SKM-1 treated with dmso at 0.1 percent for 144 hours (cell line): ENCODE measurements at regions not wholly inside any gene's neighbourhood (a gene's known extent, or its start where the extent isn't known, plus 50 kb on each side); places are given as distances from the start of the nearest gene placed in this dataset.

Experiments
- DNase-seq: peaks from one replicate; lab custom pipeline; 2025; ENCODE audit not compliant: unreplicated experiment; lab: John Stamatoyannopoulos, UW

- no peak for DNase-seq
Measured at GRCh38 chr15:87293031-87293430, 963.5 kb downstream of the NTRK3 start.

GRCh38 chr15:87287156-87287555 is 969.4 kb downstream of the NTRK3 start:
- no peak for DNase-seq

GRCh38 chr15:87269566-87269965 is 987.0 kb downstream of the NTRK3 start:
- no peak for DNase-seq

DNA sequence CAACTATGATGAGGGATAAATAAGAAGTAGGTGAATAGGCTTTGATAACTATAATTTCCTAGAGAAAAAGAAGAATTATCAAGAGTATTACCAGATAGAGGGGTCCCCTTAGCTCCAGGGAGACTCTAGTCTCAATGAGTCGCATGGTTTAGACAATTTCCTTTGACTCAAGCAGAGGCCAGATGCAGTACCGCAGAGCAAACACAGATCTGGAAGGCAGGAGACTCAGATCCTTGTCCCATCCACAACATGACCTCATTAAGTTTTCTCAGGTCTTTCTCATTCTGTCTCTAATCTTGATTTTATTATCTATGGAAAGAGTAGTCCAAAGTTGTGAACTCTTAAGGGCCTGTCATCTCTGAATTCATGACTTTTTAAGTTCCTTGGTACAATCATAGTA is 987.9 kb downstream of the NTRK3 start:
- no peak for DNase-seq

- DNase-seq, result no peak
Measured at GRCh38 chr15:87267798-87268197, 988.7 kb downstream of the NTRK3 start.

- DNase-seq, result no peak
Measured at GRCh38 chr15:87263871-87264270, 992.7 kb downstream of the NTRK3 start.

DNA sequence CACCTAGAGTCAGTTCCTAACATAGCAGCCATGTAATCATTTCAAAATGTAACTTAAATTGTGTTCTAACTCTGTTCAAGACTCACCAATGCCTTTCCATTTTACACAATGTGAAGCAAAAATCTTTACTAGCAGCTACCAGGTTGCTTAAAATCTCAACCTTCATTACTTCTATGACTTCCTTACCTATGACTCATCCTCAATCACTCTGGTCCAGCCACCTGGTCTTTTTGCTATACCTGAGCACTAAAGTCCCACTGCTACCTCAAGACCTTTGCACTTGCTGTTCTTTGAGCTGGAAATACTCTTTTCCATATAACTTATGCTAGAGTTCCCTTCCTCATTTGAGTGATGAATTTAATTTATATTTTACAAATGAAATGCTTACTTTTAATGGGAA is 993.2 kb downstream of the NTRK3 start:
- DNase-seq, result no peak

GRCh38 chr15:87245592-87245991 is 1010.9 kb downstream of the NTRK3 start:
- no peak for DNase-seq

DNA sequence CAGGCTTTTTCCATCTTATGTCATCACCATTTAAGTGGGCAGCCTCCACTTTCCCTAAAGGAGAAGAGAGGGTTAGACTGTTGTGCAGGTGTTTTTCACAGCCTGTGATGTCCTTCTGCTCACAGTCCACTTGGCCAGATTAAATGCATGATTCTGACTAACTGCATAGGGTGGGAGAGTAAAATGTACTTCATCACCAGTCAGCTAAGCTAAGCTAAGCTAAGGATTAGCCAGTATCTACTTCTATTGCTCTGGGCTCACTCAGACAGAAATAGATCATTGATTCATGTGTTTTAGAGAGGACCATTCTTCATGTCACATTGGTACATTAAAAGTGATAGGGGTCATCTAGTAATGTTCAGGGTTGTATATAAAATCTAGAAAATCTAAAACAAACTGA is 1013.1 kb downstream of the NTRK3 start:
- no peak for DNase-seq

DNA sequence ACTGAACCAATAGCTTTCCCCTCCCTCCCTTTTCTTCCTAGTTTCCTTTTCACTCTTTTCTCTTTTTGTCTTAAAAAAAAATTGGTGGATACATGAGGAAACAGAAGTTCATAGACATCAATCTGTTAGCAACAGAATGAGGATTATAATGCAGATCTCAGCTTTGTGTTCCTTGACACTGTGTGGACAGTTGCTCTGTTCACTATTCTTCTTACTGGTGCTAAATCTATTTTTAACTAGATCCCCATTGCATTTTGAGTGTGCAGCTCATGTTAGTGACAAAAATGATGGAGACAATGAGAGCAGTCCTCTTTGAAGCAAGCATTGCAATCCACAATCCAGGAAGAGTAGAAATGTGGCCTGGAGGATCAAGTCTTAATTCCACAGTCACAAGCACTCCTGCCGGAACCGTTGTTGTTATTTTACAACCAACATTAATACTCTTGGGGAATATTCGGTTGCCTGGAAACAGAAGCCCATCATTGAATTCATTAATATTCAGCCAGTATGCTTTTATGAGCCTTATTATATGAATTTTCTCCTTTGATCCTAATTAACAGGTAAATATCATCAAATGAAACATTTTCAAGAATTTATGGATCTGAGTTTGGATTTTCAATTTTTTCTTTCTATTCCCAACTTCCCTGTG is 1016.8 kb downstream of the NTRK3 start:
- DNase-seq, result no peak

DNA sequence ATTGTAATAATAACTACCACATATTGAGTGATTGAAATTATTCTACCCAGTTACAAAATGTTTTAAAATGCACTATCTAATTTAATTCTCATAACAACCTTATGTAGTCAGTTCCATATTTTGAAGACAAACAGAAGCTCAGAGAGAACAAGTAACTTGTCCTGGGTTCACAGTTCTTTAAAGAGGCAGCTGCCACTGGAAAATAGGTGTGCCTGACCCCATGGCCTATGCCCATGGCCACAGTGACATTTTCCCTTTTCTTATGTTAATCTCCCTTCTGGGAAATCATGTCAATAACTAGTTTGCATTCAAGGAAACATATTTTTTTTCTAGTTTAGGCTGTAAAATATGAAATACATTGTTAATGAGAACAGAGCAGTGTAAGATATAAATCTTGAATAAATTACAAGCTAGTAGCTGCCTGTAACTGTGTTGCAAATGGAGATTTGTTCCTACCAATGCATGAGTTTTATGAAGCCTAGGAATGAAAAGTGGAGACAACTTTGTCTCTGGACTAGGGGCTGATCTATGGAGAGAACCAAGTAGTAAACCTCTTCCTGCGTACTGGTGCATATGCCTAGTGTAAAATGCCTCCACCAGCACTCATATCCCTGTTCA is 1018.0 kb downstream of the NTRK3 start:
- no peak for DNase-seq

DNA sequence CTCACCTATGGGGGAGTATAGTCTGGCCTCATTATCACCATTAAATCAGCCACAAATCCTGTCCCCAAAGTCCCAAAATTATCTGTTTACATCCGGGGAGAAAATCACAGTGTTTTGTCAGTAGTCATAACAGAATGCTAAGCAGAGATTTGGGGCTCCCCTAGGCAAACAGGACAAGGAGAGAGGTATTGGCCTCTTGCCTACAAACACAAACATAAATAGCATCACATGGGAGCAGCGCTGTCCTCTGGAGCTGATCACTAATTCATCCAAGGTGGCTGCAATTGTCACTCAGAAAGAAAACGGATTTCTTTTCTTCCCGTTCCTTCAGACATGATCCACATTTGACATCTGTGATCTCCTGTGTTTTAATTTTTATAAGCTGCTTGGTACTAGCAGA is 1028.1 kb downstream of the NTRK3 start:
- no peak for DNase-seq

GRCh38 chr15:87227846-87228245 is 1028.7 kb downstream of the NTRK3 start:
- no peak for DNase-seq

GRCh38 chr15:87225436-87225835 is 1031.1 kb downstream of the NTRK3 start:
- no peak for DNase-seq

DNA sequence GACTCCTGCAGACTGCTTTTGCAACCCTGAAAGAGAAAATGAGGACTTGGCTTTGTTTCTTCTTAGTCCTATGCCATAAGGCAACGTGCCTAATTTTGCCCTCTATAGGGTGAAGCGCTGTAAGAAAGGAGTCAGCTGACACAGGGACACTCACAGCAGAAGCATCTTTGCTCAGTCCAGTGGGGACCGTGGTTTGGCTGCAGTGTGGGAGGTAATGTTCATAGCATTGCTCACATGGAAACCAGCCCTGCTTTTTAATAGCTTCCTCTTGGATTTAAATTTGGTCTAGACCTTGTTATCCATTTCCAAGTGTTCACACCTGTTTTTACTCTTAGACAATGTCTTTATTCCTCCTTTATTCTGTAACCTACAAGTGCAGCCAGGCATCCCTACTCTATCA is 1032.1 kb downstream of the NTRK3 start:
- no peak for DNase-seq

GRCh38 chr15:87219650-87220615 is 1036.6 kb downstream of the NTRK3 start:
- no peak for DNase-seq

DNA sequence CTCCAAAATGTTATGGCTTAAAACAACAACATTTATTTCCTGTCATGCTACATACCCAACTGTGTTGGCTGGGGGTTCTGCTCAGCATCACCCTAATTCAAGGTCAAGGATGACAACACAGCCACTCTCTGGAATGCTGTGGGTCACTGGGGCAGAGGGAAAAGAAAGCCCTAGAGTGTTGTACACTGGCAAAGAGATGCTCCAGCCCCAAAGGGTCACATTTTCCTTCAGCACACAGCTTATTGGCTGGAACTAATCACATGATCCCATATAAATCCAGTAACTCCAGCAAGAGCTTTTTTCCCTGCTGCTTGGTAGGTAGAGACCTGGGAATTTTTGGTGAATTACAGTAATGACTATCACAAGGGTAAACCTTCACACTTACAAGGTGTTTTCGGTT is 1041.4 kb downstream of the NTRK3 start:
- no peak for DNase-seq

- DNase-seq, result no peak
Measured at GRCh38 chr15:87213626-87214025, 1042.9 kb downstream of the NTRK3 start.

- DNase-seq, result no peak
Measured at GRCh38 chr15:87212041-87212440, 1044.5 kb downstream of the NTRK3 start.

DNA sequence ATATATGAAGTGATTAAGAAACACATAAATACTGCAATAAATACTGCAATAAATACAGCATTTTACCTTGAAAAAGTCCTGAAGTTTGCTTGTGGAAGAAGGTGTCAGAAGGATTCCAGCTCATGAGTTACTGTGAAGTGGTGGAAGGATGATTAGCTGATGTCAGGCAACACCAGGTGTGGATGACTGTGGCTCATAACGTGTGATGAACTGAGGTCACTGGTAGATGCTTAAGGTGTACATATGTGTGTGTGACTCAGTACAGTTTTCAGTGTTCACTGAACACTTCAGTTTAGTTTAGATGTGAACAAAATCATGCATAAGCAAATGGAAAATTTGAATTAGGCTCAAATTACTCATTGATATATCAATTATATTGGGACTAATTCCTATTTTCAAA is 1045.0 kb downstream of the NTRK3 start:
- DNase-seq, result no peak

DNA sequence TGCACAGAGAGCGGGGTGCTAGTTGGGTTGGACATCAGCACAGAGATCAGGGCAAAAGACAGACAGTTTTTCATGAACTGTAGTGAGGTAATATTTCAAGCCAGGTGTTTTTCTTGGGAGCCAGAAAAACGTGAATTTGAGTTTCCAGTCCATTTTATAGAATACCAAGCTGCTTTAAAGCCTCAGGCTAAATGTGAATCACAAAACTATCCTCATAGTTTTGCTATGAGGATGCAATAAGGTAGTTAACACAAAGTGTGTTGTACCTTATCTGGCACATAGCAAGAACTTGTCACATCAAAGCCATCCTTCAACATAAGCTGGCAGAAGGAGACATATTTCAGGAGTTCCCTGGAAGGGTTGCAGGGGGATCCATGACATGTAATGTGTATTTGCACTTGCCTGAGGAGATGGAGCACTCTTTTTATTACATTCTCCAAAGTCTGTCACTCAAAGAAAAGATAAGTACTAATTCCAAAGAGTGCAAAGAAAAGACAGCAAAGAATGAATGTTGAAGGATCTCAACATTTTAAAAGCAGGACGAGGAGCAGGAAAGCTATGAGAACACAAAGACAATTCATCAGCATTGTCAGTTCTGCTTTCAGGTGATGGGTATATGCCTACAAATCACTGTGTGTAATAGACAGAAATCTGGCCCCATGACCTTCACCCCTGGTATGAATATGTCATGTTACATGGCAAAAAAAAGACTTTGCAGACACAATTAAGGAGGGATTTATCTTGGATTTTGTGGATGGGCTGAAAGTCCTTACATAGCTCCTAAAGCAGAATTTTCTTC is 1046.4 kb downstream of the NTRK3 start:
- DNase-seq, result no peak
